ENCODE measurements at regions not wholly inside any gene's neighbourhood (a gene's known extent, or its start where the extent isn't known, plus 50 kb on each side); places are given as distances from the start of the nearest gene placed in this dataset.
A peak's percentile ranks its signal among the peaks of the same experiment; 100 is the strongest.

DNA sequence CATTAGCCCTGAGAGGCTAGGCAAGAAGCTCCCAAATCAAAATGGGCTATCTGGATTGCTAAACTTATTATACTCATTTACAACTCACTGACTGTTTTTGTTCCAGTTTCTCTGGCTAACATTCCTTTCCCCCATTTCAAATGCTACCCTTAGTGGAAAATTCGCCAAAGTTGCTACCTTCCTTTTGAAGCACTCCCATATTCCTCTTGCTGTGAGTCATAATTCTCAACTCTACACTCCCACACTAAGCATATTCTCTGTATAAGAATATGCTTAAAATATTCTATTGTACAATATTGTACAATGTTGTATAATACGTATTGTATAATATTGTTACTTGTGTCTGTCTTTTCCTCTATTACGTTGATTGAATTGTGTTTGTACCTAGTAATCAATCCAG is 398.6 kb downstream of the PYDC2 start:
- TF ChIP-seq, protein P1, sequence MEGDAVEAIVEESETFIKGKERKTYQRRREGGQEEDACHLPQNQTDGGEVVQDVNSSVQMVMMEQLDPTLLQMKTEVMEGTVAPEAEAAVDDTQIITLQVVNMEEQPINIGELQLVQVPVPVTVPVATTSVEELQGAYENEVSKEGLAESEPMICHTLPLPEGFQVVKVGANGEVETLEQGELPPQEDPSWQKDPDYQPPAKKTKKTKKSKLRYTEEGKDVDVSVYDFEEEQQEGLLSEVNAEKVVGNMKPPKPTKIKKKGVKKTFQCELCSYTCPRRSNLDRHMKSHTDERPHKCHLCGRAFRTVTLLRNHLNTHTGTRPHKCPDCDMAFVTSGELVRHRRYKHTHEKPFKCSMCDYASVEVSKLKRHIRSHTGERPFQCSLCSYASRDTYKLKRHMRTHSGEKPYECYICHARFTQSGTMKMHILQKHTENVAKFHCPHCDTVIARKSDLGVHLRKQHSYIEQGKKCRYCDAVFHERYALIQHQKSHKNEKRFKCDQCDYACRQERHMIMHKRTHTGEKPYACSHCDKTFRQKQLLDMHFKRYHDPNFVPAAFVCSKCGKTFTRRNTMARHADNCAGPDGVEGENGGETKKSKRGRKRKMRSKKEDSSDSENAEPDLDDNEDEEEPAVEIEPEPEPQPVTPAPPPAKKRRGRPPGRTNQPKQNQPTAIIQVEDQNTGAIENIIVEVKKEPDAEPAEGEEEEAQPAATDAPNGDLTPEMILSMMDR (IDR thresholded peaks at IDR 0.05; ENCODE audit: low read depth, low read length), result no peak
- Histone ChIP-seq H3K36me3 (no peaks in the 10 kb centered on the region), H3K27me3 (no peaks in the 10 kb centered on the region), H3K9me3 (ENCODE audit: low read depth) (no peaks in the 10 kb centered on the region), H3K4me1 (ENCODE audit: low read depth) (no peaks in the 10 kb centered on the region), H3K27ac (no peak overlapping the region), H3K4me3 (no peak overlapping the region)
- DNase-seq (ENCODE audit: low read depth in 1 of 2, low spot score in 1 of 2), result no peak

DNA sequence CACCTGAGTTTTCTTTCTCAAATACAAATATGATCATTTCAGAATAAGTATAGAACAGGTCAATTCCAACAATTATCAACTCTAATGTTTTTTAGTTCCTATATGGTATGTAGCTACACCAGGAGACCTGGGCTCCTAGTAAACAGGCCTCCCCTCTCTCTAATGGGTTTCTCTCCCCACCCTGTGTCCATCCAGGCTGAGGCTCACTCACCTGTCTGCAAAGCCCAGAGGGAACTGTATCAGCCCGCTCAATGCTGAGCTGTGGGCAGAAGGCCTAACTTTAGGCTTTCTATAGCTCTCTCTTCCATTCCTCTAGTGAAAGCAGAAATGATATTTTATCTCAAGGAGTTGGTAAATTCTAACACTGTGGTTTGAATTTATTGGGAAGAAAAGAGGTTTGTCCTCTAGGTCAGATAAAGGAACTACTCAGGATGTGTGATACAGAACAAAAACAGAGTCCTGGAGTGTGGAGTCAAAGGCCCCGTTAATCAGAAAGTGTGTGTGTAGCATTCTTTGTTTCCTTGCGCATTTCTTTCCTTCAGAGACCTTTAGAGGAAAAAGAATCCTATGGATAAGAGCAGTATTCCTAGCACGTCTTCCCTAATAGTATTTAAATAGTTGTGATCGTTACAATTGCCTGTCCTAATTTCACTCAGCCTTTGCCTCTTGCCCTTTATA is 408.9 kb downstream of the PYDC2 start:
- no peak for DNase-seq (ENCODE audit: low read depth in 1 of 2, low spot score in 1 of 2)
- no peak overlapping the region for H3K4me3 ChIP-seq
- no peak overlapping the region for H3K27ac ChIP-seq

DNA sequence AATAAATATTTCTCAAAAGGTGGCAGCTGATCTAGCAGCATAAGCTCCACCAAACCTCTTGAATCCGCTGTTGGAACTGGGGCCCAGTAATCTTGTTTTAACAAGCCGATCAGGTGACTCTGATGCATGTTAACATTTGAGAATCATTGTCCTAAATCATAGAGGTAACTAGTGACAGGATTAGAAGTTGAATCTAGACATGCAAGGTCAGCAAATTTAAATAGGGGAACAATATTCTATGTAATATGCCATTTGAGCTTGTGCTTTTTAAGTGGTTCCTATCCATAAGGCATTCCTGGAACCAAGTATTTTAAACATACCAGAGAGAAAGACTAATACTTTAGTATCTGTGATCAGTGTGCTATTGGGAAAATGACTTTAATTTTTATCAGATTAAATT is 412.8 kb downstream of the PYDC2 start:
- DNase-seq (ENCODE audit: low read depth in 1 of 2, low spot score in 1 of 2), result no peak
- no peak overlapping the region for H3K4me3 ChIP-seq
- TF ChIP-seq, protein P1 (IDR thresholded peaks at IDR 0.05; ENCODE audit: low read depth, low read length), result no peak
- H3K27me3 ChIP-seq, result no peaks in the 10 kb centered on the region
- no peaks in the 10 kb centered on the region for H3K36me3 ChIP-seq
- no peaks in the 10 kb centered on the region for H3K4me1 ChIP-seq (ENCODE audit: low read depth)
- H3K27ac ChIP-seq, result no peak overlapping the region
- H3K9me3 ChIP-seq (ENCODE audit: low read depth), result no peaks in the 10 kb centered on the region

More for the DNA sequence above, 408.9 kb downstream of the PYDC2 start:
- Histone ChIP-seq H3K36me3 (no peaks in the 10 kb centered on the region), H3K27me3 (no peaks in the 10 kb centered on the region), H3K9me3 (ENCODE audit: low read depth) (no peaks in the 10 kb centered on the region), H3K4me1 (ENCODE audit: low read depth) (no peaks in the 10 kb centered on the region)
- TF ChIP-seq, protein P1 (IDR thresholded peaks at IDR 0.05; ENCODE audit: low read depth, low read length), result no peak

DNA sequence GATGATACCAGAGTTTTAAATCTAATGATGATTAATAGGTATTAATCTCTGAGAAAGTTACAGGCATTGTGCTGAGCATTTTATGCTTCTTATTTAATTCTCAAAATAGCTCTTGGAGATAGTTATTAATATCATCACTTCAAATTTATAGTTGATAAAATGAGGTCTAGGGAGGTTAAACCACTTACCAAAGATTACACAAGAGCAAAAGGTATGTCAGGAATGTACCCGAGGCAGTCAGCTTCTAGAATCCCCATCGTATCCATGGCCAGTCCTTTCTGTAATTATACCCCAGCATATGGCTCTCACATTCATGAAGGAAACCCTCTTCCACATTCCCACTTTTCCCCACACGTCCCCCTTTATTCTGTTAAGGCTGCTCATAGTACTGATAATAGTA is 421.3 kb downstream of the PYDC2 start:
- Histone ChIP-seq H3K36me3 (no peaks in the 10 kb centered on the region), H3K4me1 (ENCODE audit: low read depth) (peaks cover 10% of the 10 kb centered on the region), H3K27ac (peak overlapping the region; percentile 49), H3K27me3 (no peaks in the 10 kb centered on the region), H3K9me3 (ENCODE audit: low read depth) (no peaks in the 10 kb centered on the region), H3K4me3 (no peak overlapping the region)
- peak in 1 of 2 donors; percentile 37 for DNase-seq (ENCODE audit: low read depth in 1 of 2, low spot score in 1 of 2)
- TF ChIP-seq, protein P1 (IDR thresholded peaks at IDR 0.05; ENCODE audit: low read depth, low read length), result no peak

DNA sequence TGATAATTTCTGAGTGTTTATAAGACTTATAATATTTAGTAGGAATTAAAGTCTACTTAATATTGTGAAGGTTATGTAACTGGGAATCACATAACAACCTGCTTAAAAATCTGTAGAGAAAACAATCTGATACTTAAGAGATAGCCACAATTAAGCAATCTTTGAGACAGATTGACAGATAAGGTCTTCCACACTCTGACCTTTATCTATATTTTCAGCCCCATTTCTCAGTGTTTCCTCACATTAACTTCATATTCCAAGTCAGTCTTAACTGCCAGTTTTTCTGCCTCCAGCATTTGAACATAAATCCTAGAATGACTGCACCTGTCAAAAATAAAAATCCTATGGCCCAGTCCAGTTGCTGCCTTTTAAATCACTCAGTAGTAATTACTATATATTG is 423.2 kb downstream of the PYDC2 start:
- Histone ChIP-seq H3K4me3 (no peak overlapping the region), H3K36me3 (no peaks in the 10 kb centered on the region), H3K4me1 (ENCODE audit: low read depth) (peaks cover 12% of the 10 kb centered on the region), H3K27me3 (no peaks in the 10 kb centered on the region), H3K27ac (no peak overlapping the region), H3K9me3 (ENCODE audit: low read depth) (no peaks in the 10 kb centered on the region)
- TF ChIP-seq, protein P1 (IDR thresholded peaks at IDR 0.05; ENCODE audit: low read depth, low read length), result no peak
- no peak for DNase-seq (ENCODE audit: low read depth in 1 of 2, low spot score in 1 of 2)
